ENCODE measurements at regions not wholly inside any gene's neighbourhood (a gene's known extent, or its start where the extent isn't known, plus 50 kb on each side); places are given as distances from the start of the nearest gene placed in this dataset.

DNA sequence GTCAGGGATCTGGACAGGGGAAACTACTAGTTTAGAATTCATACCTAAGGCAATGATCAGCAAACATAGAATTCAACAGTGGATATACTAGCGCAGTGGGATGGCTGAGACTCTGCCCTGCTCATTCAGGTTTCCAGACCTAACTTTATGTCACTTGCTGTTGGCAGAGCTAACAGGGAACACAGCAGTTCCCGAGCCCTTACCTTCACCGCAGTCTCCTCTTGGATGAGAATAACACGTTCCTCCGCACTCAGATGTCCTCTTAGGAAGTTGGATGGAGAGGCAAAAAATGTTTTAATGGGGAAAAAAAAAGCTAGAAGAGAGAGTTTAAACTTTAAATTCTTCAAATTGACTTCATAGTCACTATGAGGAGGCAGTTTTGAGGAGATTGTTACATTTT lies 159.7 kb upstream of the FREM2 start:
- no peak for TF ChIP-seq ATF3 (IDR thresholded peaks at IDR 0.05)
- TF ChIP-seq EZH2 (IDR thresholded peaks at IDR 0.05): no peak
- TF ChIP-seq CBX3 (IDR thresholded peaks at IDR 0.05; ENCODE audit: low read depth): no peak
- no peak for TF ChIP-seq CTCF (IDR thresholded peaks at IDR 0.05 in 2 of 3, conservative IDR thresholded peaks at IDR 0.05 in 1 of 3; ENCODE audit: borderline replicate concordance in 1 of 3, insufficient read depth in 1 of 3, low read depth in 2 of 3, low read length in 2 of 3)
- TF ChIP-seq POLR2AphosphoS5 (IDR thresholded peaks at IDR 0.05; ENCODE audit: low read depth, low read length): no peak
- TF ChIP-seq YY1 (IDR thresholded peaks at IDR 0.05; ENCODE audit: extremely low read depth, insufficient replicate concordance, low read depth, low read length): no peak
- no peak for TF ChIP-seq EZH2phosphoT487 (IDR thresholded peaks at IDR 0.05; ENCODE audit: borderline replicate concordance)

Data from HCT116 (cell line).